A549 (cell line): ENCODE measurements at regions not wholly inside any gene's neighbourhood (a gene's known extent, or its start where the extent isn't known, plus 50 kb on each side); places are given as distances from the start of the nearest gene placed in this dataset.

Experiments used
- HOXB13 ChIP-seq: fragments of 250-450 bp; sonication (Bioruptor Pico); IDR thresholded peaks from 2 replicates; pipeline ENCODE4 v1.5.0; 2020; ENCODE audit warnings: low read depth, mild to moderate bottlenecking, moderate library complexity
- KDM1A ChIP-seq: fragments of 200-600 bp; sonication (generic); IDR thresholded peaks from 2 replicates; pipeline ENCODE4 v1.6.1; 2016; ENCODE audit warnings: low read depth, mild to moderate bottlenecking

- TF ChIP-seq KDM1A (no peak), HOXB13 (CRISPR knock-in tag) (no peak)
These were observed 287.5 kb downstream of the GALC start for GRCh38 chr14:87705439-87705896.
